ENCODE measurements at regions not wholly inside any gene's neighbourhood (a gene's known extent, or its start where the extent isn't known, plus 50 kb on each side); places are given as distances from the start of the nearest gene placed in this dataset.

GRCh38 chr11:103628121-103628520 lies 408.3 kb upstream of the DDI1 start:
- no peaks in the 10 kb centered on the region for H3K79me2 ChIP-seq
- WGBS (ENCODE audit: low lambda C conversion rate, missing lambda C conversion rate), result 73% methylated on average over 4 of the region's 4 CpGs
- no peaks in the 10 kb centered on the region for H3K36me3 ChIP-seq (replicated peaks; ENCODE audit: insufficient read depth, low read depth)
- no peak overlapping the region for H3K4me2 ChIP-seq
- no peak for TF ChIP-seq CTCF (IDR thresholded peaks at IDR 0.05; ENCODE audit: poor library complexity)
- TF ChIP-seq EZH2phosphoT487 (IDR thresholded peaks at IDR 0.05; ENCODE audit: low read depth, severe bottlenecking, unreplicated experiment), result no peak
- TF ChIP-seq EZH2 (IDR thresholded peaks at IDR 0.05; ENCODE audit: borderline replicate concordance), result no peak
- no peaks in the 10 kb centered on the region for H3K27me3 ChIP-seq
- H3K9me3 ChIP-seq (ENCODE audit: low read depth), result no peaks in the 10 kb centered on the region
- no peaks in the 10 kb centered on the region for H4K20me1 ChIP-seq (ENCODE audit: insufficient read depth, poor library complexity, severe bottlenecking)
- no peaks in the 10 kb centered on the region for H3K4me1 ChIP-seq (ENCODE audit: insufficient read depth)
- no peak overlapping the region for H3K27ac ChIP-seq
- H3K4me3 ChIP-seq, result no peak overlapping the region
- no peaks in the 10 kb centered on the region for H3K9me2 ChIP-seq (replicated peaks; ENCODE audit: insufficient read depth)
- DNase-seq (ENCODE audit: low spot score), result no peak
- no peak overlapping the region for H2AFZ ChIP-seq

- no peak overlapping the region for H3K27ac ChIP-seq
- H3K4me2 ChIP-seq, result no peak overlapping the region
- no peak overlapping the region for H2AFZ ChIP-seq
These were observed 404.6 kb upstream of the DDI1 start for GRCh38 chr11:103631841-103632240.

GRCh38 chr11:103633068-103633788 lies 403.2 kb upstream of the DDI1 start:
- no peaks in the 10 kb centered on the region for H3K79me2 ChIP-seq
- TF ChIP-seq EZH2 (IDR thresholded peaks at IDR 0.05; ENCODE audit: borderline replicate concordance) (no peak), CTCF (IDR thresholded peaks at IDR 0.05; ENCODE audit: poor library complexity) (no peak), EZH2phosphoT487 (IDR thresholded peaks at IDR 0.05; ENCODE audit: low read depth, severe bottlenecking, unreplicated experiment) (no peak)
- no peaks in the 10 kb centered on the region for H3K36me3 ChIP-seq (replicated peaks; ENCODE audit: insufficient read depth, low read depth)
- no peak overlapping the region for H3K27ac ChIP-seq
- H3K4me2 ChIP-seq, result no peak overlapping the region
- H2AFZ ChIP-seq, result no peak overlapping the region
- no peaks in the 10 kb centered on the region for H4K20me1 ChIP-seq (ENCODE audit: insufficient read depth, poor library complexity, severe bottlenecking)
- no peaks in the 10 kb centered on the region for H3K27me3 ChIP-seq
- no peaks in the 10 kb centered on the region for H3K4me1 ChIP-seq (ENCODE audit: insufficient read depth)
- 95% methylated on average over 1 of the region's 1 CpG for WGBS (ENCODE audit: low lambda C conversion rate, missing lambda C conversion rate)
- no peak overlapping the region for H3K4me3 ChIP-seq
- no peak for DNase-seq (ENCODE audit: low spot score)
- no peaks in the 10 kb centered on the region for H3K9me2 ChIP-seq (replicated peaks; ENCODE audit: insufficient read depth)
- no peaks in the 10 kb centered on the region for H3K9me3 ChIP-seq (ENCODE audit: low read depth)

More at GRCh38 chr11:103631841-103632240, 404.6 kb upstream of the DDI1 start:
- Histone ChIP-seq H4K20me1 (ENCODE audit: insufficient read depth, poor library complexity, severe bottlenecking) (no peaks in the 10 kb centered on the region), H3K4me1 (ENCODE audit: insufficient read depth) (no peaks in the 10 kb centered on the region), H3K9me2 (replicated peaks; ENCODE audit: insufficient read depth) (no peaks in the 10 kb centered on the region), H3K27me3 (no peaks in the 10 kb centered on the region), H3K36me3 (replicated peaks; ENCODE audit: insufficient read depth, low read depth) (no peaks in the 10 kb centered on the region), H3K4me3 (no peak overlapping the region), H3K79me2 (no peaks in the 10 kb centered on the region), H3K9me3 (ENCODE audit: low read depth) (no peaks in the 10 kb centered on the region)
- no peak for TF ChIP-seq EZH2phosphoT487 (IDR thresholded peaks at IDR 0.05; ENCODE audit: low read depth, severe bottlenecking, unreplicated experiment)
- TF ChIP-seq EZH2 (IDR thresholded peaks at IDR 0.05; ENCODE audit: borderline replicate concordance), result no peak
- no peak for TF ChIP-seq CTCF (IDR thresholded peaks at IDR 0.05; ENCODE audit: poor library complexity)
- 52% methylated on average over 1 of the region's 1 CpG for WGBS (ENCODE audit: low lambda C conversion rate, missing lambda C conversion rate)
- DNase-seq (ENCODE audit: low spot score), result no peak
